ENCODE measurements at regions not wholly inside any gene's neighbourhood (a gene's known extent, or its start where the extent isn't known, plus 50 kb on each side); places are given as distances from the start of the nearest gene placed in this dataset.
"Not testable (repeated sequence)": the region's sequence is repeated elsewhere in the genome, so short reads cannot be mapped to it uniquely, and the experiment has no call there.

DNA sequence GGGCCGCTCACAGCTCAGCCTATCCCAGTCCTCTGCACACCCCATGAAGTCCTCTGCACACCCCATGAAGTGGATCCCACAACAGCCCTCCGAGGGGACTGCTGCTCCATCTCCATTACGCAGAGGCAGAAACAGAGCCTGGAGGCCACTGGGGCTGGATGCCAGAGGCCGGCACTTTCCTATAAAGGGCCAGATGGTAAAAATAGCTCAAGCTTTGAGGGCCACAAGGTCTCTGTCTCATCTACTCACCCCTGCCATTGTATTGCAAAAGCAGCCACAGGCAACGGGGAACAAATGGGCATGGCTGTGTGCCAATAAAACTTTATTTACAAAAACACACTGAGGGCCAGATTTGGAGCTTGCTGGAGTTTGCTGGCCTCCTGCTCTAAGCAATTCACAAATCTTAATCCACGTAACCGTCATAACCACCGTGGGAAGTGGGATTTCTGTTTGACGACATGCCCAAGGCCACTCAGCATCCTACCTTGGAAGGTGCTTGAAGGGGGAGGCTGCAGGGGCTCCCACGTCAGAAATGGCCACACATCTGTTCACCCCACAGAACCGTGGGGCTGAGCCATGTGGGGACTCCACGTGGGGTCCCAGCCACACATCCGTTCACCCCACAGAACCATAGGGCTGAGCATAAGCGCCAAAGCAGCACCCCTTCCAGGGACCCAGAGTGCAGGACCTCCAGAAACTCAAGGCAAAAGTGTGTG lies 92.0 kb downstream of the NCOR2 start:
- DNase-seq: no peak

DNA sequence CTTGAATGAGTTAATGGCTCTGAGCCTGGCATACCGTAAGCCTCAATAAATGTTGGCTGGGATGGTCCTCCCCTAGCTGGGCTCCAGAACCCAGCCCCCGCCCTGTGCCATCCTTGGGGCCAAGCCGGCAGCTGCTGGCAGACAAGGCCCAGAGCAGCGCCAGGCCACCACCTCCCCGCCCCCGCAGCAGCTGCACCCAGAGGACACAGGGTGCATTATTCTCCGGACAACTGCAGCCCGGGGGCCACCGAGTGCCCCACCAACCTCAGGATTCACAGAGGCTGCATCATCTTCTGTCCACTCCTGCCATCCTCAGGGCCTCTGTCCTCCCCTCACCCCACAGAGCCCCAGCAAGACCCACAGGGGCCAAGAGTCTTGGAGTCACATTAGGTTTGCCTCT lies 92.7 kb downstream of the NCOR2 start:
- DNase-seq: peak; percentile 87

DNA sequence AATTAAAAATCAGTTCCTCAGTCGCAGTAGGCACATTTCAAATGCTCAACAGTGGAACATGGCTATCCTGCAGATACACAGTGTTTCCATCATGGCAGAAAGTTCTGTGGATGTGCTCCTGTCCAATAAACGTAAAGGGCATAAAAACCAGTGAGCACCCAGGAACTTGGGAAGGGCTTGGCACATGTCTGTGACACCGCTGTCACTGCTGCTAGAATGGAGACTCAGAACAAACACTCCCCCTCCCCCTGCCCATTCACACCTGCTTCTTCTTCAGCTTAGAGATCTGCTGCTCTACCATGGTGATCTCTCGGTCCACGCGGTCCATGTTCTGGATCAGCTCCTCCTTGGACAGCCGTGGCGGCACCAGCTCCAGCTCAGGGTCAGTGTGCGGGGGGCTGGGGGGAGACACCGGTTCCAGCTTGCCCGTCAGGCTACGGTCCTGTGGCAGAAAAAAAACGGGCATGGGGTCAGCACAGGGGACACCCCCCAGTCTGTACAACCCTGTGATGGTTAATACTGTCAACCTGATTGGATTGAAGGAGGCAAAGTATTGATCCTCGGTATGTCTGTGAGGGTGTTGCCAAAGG lies 94.6 kb downstream of the NCOR2 start:
- no peak for DNase-seq

DNA sequence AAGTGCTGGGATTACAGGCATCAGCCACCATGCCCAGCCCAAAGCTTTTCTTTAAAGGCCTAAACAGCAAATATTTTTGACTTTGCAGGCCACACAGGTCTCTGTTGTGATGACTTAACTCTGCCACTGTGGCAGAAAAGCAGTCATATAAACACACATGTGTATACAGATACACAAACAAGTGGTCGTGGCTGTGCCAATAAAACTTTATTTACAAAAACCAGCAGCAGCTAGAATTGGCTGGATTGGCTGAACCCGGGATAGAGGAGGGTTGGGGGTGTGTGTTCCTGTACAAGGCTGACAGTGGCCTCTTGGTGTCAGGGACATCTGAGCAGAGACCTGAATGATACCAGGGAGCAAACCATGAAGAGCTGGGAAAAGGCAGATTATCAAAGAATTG lies 95.6 kb downstream of the NCOR2 start:
- DNase-seq: no peak

DNA sequence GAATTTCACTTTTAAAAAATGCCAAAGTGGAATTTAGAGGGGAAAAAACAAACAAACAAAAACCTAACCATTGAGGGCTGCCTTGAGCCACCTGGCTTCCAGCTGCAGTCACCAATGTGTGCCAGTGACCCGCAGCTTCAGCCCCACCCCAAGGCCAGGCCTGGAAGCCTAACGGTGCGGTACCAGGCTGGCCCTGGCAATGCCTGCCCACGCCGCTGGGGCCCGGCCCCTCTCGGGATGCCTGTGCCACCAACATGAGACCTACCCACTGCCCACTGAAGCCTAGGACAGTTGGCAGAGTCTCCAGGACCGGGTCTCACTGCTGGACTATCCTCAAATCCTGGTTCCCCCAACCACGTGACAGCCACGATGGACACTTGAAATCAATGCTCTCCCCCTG lies 96.6 kb downstream of the NCOR2 start:
- no peak for DNase-seq

DNA sequence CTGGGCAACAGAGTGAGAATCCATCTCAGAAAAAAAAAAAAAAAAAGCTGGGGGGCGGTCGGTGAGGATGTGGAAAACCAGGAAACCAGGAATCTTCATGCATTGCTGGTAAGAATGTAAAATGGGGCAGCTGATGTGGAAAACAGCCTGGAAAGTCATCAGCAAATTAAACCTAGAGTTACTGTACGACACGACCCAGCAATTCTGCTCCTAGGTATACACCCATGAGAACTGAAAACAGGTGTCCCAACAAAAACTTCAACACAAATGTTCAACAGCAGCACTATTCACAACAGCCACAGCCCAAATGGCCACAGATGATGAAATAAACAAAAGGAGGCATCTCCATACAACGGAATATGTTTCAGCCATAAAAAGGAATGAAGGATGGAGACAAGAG lies 97.3 kb downstream of the NCOR2 start:
- no peak for DNase-seq

DNA sequence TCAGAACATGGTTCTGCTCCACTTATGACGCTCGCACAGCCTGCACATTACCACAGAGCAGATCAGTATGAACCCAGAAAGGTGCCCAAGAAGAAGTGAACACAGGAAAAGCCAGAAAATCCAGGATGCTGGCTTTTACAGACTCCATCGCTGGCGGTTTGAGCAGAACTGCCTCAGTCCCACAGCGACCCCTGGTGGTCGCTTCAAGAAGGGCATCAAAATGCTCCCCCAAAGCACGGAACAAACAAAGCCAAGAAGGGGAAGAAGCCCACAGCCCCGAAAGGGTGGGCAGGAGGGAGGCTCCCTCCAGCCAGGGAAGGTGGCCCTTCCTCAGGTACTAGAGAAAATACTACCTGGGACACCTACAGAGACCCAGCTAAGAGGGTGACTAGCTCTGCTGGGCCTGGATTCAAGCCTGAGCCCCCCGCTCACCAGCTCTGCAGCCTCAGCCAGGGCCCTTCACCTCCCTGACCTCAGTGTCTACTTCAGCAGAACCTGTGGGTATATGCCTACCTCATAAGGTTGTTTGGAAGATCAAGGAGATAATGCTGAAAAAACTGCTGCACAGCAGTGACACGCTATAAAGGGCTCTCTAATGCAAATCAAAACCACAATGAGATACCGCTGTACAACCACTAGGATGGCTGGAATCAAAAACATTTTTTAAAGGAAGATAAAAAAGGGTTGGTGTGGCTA lies 98.1 kb downstream of the NCOR2 start:
- no peak for DNase-seq

DNA sequence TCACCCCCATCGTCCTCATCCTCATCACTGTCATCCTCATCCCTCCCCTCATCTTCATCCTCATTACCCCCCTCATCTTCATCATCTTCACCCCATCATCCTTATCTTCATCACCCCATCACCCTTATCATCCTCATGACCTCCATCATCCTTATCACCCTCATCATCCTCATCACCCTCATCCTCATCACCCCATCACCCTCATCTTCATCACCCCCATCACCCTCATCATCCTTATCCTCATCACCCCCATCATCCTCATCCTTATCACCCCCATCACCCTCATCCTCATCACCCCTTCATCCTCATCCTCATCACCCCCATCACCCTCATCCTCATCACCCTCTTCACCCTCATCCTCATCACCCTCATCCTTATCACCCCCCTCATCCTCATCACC lies 99.9 kb downstream of the NCOR2 start:
- not testable (repeated sequence) for DNase-seq

DNA sequence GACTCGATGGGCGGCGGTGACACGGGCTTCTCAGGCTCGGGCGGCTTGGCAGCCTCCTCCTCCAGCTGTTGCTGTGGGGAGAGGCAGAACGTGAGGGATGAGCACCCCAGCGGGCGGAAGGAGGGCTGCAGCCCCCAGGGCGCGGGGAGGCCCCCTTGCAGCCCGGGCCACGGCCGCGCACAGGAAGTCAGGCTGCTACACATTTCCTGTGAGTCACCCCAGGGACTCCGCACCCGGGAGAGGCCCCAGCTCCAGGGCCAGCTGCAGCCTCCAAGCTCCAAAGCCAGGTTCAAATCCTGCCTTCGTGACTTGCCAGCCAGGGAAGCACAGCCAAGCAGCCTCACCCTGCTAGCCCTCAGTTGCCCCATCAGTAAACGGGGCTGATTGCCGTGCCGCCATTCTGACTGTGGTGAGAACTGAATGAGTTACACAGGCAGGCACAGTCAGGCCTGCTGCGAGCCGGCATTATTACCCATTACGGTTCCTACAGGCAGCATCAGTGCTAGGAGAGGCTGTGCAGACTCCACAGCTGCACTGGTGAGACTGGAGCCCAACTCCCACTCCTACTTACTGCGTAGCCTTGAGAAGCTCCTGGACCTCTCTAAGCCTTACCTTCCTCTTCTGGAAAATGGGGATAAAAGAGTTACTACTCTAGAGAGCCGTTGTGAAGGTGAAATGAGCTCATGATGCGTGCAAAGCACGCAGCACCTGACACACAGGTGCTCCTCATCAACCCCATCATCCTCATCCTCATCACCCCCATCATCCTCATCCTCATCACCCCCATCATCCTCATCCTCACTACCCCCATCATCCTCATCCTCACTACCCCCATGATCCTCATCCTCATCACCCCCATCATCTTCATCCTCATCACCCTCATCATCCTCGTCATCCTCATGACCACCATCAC lies 100.9 kb downstream of the NCOR2 start:
- DNase-seq: no peak

DNA sequence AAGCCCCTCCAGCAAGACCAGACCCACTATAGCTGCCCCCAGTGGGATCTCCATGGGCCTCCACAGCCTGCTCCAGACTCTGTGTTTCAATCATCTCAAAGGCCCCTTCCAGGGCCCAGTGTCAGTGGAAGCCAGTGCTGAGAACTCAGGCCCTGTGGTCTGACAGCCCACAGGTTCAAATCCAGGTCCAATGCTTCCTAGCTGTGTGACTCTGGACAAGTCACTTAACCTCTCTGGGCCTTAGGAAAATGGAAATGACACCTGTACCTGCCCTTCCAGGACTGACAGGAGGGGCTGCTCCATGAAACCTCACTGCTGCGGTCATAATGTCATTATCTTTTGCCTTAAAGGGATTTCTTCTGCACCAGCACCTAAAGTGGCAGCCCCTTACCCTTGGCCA lies 101.9 kb downstream of the NCOR2 start:
- DNase-seq: no peak

DNA sequence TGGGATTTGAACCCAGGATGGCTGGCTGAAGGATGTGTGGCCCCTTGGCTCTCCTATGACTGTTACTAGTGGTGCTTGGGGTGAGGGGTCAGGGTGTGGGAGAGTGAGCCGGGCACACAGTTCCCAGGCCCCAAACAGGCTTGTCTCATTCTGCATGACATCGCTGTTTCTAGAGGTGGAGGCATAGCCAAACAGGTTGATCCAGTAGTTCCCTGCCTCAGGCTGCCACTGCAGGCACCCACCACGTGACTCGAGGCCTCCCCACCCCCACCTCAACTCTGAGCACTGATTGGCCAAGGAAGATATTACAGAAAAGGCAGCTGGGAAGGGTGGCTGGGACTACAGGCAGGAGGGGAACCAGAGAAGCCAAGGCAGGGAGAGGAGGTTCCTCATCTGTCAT lies 102.6 kb downstream of the NCOR2 start:
- DNase-seq: no peak

DNA sequence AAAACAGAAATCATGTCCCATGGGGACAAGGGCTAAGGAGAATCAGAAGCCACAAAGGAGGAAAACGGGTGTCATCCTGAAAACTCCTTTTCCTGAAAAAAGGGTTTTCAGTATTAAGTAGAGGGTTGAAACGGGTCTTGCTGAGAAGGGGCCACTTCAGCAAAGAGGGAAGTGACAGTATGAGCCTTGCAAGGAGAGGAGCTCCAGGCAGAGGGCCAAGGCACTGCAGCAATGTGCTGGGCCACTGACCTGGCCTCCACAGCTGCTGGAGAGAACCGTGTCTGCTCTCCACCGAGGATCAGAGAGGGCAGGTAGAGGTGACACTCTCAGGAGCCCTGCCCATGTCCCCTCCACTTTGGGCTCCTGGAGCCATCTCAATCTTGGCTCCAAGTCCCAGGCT lies 103.3 kb downstream of the NCOR2 start:
- no peak for DNase-seq

DNA sequence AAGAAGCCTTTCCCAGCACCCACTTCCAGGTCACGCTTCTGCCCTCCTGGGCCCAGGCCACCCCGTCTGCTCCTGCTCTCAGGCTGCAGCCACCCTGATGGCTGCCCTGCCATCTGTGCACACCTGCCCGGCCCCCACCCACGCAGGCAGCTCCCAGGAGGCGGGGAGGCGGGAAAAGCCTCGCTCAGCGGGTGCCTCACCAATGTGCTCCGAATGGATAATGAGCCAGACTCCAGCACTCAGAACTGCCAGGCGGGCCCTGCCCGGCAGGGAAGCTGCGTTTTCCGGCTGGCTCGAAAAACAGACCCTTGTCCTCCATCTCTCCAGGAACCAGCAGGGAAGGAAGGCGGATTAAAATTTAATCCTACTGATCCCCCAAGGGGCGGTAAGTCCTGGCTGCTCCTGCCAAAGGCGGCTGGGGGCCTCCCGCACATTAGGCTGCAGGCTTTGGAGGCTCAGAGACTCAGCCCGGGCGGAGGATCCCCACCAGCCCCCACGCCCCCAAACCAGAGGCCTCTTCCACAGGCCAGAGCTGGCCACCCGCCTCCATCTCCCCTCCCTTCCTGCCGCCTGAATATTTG lies 104.0 kb downstream of the NCOR2 start:
- DNase-seq: peak; percentile 33

DNA sequence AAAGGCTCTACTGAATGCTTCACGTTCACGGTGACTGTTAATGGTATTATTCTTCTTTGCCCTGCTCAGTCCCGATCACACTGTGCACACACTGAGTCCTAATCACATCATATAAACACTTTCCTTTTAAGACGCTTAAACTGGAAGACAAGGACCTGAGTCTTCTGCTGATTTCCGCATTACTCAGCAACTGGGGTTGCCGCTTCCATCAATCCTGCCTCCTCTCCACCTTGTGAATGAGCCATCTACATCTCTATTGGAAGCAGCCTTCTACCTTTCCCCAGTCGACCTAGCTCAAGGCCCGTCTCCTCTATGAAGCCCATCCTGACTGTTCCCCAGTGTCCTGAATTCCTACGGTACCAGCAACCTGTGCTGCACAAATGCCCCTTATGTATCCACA lies 104.7 kb downstream of the NCOR2 start:
- no peak for DNase-seq

DNA sequence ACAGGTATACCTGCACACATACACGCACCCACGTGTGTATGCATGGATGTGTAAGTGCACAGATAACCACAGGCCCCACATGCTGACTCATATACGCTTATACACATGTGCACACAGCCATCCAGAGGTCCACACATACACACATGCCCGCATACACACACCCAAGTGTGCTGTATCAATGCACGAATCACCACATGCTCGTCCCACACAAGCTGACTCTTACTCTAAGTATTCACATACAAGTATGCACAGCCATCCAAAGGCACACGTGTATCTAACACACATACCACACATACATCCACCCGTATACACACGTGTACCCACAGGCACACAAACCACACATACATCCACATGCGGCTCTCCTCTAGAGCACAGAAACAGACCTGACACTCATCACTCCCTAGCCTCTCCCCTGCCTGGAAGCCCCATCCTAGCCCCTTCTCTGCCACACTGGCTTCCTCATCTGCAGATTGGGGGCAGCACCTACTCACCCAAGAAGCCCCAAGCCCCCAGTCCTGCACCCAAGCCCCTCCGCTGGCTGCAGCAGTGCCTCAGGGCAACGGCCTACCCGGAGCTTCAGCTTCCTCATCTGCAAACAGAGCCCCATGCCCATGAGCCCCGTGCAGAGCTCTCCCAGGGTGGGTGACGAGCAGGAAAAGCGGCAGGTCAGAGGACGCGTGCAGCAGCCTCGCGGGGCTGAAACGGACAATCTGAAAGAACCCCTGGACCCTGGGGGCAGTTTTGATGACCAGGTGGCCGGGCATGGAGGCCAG lies 105.4 kb downstream of the NCOR2 start:
- DNase-seq: no peak

DNA sequence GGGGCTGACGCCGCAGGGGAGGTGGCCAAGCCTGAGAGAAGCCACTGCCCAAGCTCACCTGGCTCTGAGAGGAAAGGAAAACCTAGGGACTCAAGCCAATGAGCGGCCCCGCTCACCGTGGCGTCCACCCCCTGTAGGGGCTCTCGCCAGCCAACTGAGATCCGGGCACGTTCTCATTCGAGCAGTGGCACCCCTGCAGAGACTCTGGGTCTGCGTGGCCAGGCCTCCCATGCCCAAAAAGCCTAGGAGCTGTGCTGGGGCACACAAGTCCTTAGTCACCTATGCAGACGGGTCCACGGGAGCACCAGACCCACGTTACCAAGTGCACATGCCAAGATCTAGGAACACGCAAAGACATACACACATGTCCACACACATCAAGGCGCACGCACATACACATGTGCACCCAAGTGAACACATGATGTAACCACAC lies 106.2 kb downstream of the NCOR2 start:
- no peak for DNase-seq

DNA sequence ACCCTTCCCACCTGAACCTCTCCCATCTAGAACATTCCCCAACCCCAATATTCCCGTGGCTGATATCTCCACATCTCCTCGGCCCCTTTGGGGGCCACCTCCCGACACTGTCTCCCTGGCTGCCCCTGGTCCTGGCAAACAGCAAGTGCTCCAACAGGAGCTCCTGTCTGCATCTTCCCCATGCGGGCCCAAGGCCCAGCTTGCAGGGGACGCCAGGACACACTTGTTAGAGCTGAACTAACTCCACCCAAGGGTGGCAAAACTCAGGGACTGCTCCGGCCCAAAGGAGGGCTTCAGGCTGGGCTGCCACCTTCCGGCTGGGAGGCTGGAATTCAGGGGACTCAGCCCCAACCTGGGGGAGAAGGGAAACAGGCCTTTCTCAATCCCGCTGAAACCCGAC lies 106.6 kb downstream of the NCOR2 start:
- DNase-seq: no peak

DNA sequence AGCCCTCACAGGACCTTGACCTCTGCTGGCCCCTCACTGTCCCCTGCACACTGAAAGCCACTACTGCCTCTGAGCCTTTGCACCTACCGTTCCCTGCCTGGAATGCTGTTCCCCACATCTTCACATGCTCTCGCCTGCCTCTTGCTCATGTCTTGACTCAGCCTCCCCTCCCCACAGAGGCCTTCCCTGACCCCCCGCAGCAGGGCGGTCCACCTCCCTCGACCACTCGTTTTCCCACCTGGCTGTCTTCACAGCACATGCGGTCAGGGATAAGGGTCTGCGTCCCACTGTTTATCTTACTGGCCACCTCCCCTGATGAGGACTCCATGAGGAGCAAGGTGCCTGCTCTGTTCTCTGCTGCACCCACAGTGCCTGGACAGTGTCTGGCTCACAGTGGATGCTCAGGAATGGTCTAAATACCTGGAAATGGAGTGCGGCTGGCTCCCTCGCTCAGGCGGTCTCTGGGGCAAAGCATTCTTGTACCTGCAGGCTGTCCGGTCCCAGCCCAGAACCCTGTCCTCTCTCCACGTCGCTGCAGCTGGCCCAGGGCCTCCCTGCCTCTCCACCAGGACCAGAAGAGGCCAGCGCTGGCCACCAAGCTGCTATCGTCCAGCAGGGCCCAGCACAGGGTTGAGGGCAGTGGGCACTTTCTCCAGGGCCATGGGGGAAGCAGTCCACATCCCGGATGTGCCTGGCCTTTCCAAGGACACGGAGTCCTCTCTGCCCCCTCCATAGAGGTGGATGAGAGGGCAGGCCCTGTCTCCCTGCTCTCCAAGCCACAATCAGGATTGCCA lies 107.4 kb downstream of the NCOR2 start:
- no peak for DNase-seq

DNA sequence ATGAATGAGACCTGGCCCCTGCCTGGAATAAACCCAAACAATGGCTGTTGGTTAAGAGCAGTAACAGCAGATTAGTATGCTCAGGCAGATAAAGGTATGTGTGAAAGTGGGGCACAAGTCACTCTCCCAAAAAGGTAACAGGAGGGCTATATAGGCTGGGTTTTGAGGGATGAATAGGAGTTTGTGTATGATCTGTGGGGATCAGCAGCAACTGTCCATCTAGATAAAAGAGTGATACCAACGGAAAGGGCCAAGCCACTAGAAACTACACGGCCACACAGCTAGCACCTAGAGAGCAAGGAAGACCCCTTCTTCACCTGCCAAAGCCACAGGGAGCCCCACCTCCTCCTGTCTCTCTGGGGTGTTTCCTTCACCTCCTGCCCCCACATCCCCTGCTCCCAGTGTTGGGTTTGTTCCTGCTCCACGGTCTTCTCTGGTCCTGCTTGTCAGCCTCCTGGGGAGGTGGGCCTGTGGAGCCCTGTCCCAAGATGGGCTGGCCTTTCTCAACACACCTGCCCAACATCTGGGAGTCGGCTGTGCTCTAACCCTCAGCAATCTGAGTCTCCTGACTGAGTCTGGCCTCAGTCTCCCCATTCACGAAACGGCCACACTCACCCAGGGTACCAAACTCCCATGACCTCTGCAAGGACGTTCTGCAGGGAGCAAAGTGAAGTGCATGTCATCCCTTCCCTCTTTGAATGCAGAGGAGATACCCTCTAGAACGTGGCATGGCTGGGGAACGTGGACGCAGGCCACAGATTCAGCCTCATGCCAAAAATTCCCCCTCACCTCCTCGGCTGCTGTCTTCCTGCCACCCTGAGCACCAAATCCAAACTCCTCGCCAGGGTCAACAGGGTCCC lies 108.2 kb downstream of the NCOR2 start:
- no peak for DNase-seq

Data from occipital lobe (tissue), 1 donor.